H9 (cell line): ENCODE measurements at regions not wholly inside any gene's neighbourhood (a gene's known extent, or its start where the extent isn't known, plus 50 kb on each side); places are given as distances from the start of the nearest gene placed in this dataset.

Source experiments
- DNase-seq: peaks from one replicate; pipeline ENCODE4 v3.0.0-alpha.2; 2017
- H2AFZ ChIP-seq: one replicate; pipeline ENCODE4 v1.6.1; 2013; ENCODE audit warnings: mild to moderate bottlenecking, low read length, control low read depth, moderate library complexity
- H2AK5ac ChIP-seq: 2 replicates; pipeline ENCODE4 v1.6.1; 2013; ENCODE audit warnings: low read length, control low read depth, mixed read lengths; ENCODE audit not compliant: insufficient read length
- H2BK120ac ChIP-seq: one replicate; pipeline ENCODE4 v1.6.1; 2013; ENCODE audit warnings: low read depth, mild to moderate bottlenecking, low read length, control low read depth, inconsistent platforms; ENCODE audit not compliant: poor library complexity, severe bottlenecking
- H2BK12ac ChIP-seq: 2 replicates; pipeline ENCODE4 v1.6.1; 2013; ENCODE audit warnings: low read length, control low read depth, mixed read lengths, low read depth; ENCODE audit not compliant: insufficient read length
- H2BK15ac ChIP-seq: 2 replicates; pipeline ENCODE4 v1.6.1; 2013; ENCODE audit warnings: low read depth, low read length, control low read depth
- H2BK20ac ChIP-seq: one replicate; pipeline ENCODE4 v1.6.1; 2013; ENCODE audit warnings: low read depth, mild to moderate bottlenecking, low read length, control low read depth, inconsistent platforms; ENCODE audit not compliant: poor library complexity, severe bottlenecking
- H2BK5ac ChIP-seq: 2 replicates; pipeline ENCODE4 v1.6.1; 2013; ENCODE audit warnings: low read length, control low read depth, mixed read lengths; ENCODE audit not compliant: insufficient read length
- H3K14ac ChIP-seq: 2 replicates; pipeline ENCODE4 v1.6.1; 2013; ENCODE audit warnings: low read length, control low read depth; ENCODE audit not compliant: insufficient read depth
- H3K18ac ChIP-seq: 2 replicates; pipeline ENCODE4 v1.6.1; 2013; ENCODE audit warnings: low read depth, mild to moderate bottlenecking, mixed read lengths, low read length, control low read depth; ENCODE audit not compliant: insufficient read length
- H3K23ac ChIP-seq: 2 replicates; pipeline ENCODE4 v1.6.1; 2013; ENCODE audit warnings: low read length, control low read depth, mixed read lengths, low read depth; ENCODE audit not compliant: insufficient read length
- H3K23me2 ChIP-seq: 2 replicates; pipeline ENCODE4 v1.6.1; 2013; ENCODE audit warnings: low read depth, mild to moderate bottlenecking, mixed read lengths, low read length, control low read depth; ENCODE audit not compliant: insufficient read length, poor library complexity, severe bottlenecking
- H3K27ac ChIP-seq: 2 replicates; pipeline ENCODE4 v1.5.1; 2013; ENCODE audit warnings: low read length, control low read depth, mixed read lengths, low read depth; ENCODE audit not compliant: insufficient read length
- H3K27me3 ChIP-seq: 2 replicates; pipeline ENCODE4 v1.6.1; 2013; ENCODE audit warnings: low read length, control low read depth, inconsistent platforms; ENCODE audit not compliant: insufficient read depth
- H3K4ac ChIP-seq: 2 replicates; pipeline ENCODE4 v1.6.1; 2013; ENCODE audit warnings: low read depth, mild to moderate bottlenecking, control low read depth, inconsistent platforms, low read length, moderate library complexity
- H3K4me1 ChIP-seq: 2 replicates; pipeline ENCODE4 v1.6.1; 2013; ENCODE audit warnings: low read length, control low read depth, inconsistent platforms; ENCODE audit not compliant: insufficient read depth
- H3K4me2 ChIP-seq: 2 replicates; pipeline ENCODE4 v1.6.1; 2013; ENCODE audit warnings: low read length, control low read depth, mixed read lengths; ENCODE audit not compliant: insufficient read length, insufficient read depth
- H3K56ac ChIP-seq: 2 replicates; pipeline ENCODE4 v1.6.1; 2013; ENCODE audit warnings: low read depth, mild to moderate bottlenecking, mixed read lengths, low read length, control low read depth; ENCODE audit not compliant: insufficient read length
- H3K79me1 ChIP-seq: 2 replicates; pipeline ENCODE4 v1.6.1; 2013; ENCODE audit warnings: low read depth, mild to moderate bottlenecking, moderate library complexity, low read length, control low read depth, inconsistent platforms; ENCODE audit not compliant: insufficient read depth, poor library complexity, severe bottlenecking
- H3K79me2 ChIP-seq: 2 replicates; pipeline ENCODE4 v1.6.1; 2013; ENCODE audit warnings: low read length, control low read depth, inconsistent platforms; ENCODE audit not compliant: insufficient read depth
- H3K9ac ChIP-seq: 2 replicates; pipeline ENCODE4 v1.6.1; 2013; ENCODE audit warnings: low read length, control low read depth, mixed read lengths; ENCODE audit not compliant: insufficient read length; ENCODE audit errors: extremely low read depth
- H3K9me3 ChIP-seq: one replicate; pipeline ENCODE4 v1.6.1; 2013; ENCODE audit warnings: low read depth, low read length, inconsistent platforms; ENCODE audit not compliant: control insufficient read depth
- H3T11ph ChIP-seq: one replicate; pipeline ENCODE4 v1.6.1; 2013; ENCODE audit warnings: mild to moderate bottlenecking, low read length, control low read depth, inconsistent platforms
- H4K20me1 ChIP-seq: one replicate; pipeline ENCODE4 v1.6.1; 2013; ENCODE audit not compliant: control insufficient read depth, insufficient read length, insufficient read depth
- H4K5ac ChIP-seq: 2 replicates; pipeline ENCODE4 v1.6.1; 2013; ENCODE audit warnings: low read depth, mild to moderate bottlenecking, mixed read lengths, low read length, control low read depth; ENCODE audit not compliant: insufficient read length
- H4K8ac ChIP-seq: replicated peaks from 2 replicates; pipeline ENCODE4 v1.6.1; 2013; ENCODE audit warnings: low read length, control low read depth, mixed read lengths, low read depth; ENCODE audit not compliant: insufficient read length
- H4K91ac ChIP-seq: 2 replicates; pipeline ENCODE4 v1.6.1; 2013; ENCODE audit warnings: low read depth, mild to moderate bottlenecking, moderate library complexity, mixed read lengths, low read length, control low read depth; ENCODE audit not compliant: insufficient read length
- H3K27ac Mint-ChIP-seq, 3 experiments: 2 replicates in 2 of 3; 3 replicates in 1 of 3; pipeline ENCODE4 v1.8.0; 2020 to 2021; ENCODE audit warnings: mixed read lengths in 3 of 3, mild to moderate bottlenecking in 1 of 3, moderate library complexity in 1 of 3
- H3K27me3 Mint-ChIP-seq: 2 replicates; pipeline ENCODE4 v1.8.0; 2021; ENCODE audit warnings: low read depth, mild to moderate bottlenecking, moderate library complexity, mixed read lengths
- H3K36me3 Mint-ChIP-seq, 3 experiments: 2 replicates in 2 of 3; 3 replicates in 1 of 3; pipeline ENCODE4 v1.8.0; 2020 to 2021; ENCODE audit warnings: low read depth in 3 of 3, mixed read lengths in 3 of 3; ENCODE audit not compliant: insufficient read depth in 1 of 3
- H3K4me1 Mint-ChIP-seq, 2 experiments: 2 replicates each; pipeline ENCODE4 v1.8.0; 2020; ENCODE audit warnings: mixed read lengths in 2 of 2
- H3K4me3 Mint-ChIP-seq, 2 experiments: 2 replicates in 1 of 2; 3 replicates in 1 of 2; pipeline ENCODE4 v1.8.0; 2020 to 2021; ENCODE audit warnings: mild to moderate bottlenecking in 2 of 2, mixed read lengths in 2 of 2, moderate library complexity in 1 of 2
- H3K9me3 Mint-ChIP-seq, 2 experiments: 2 replicates in 1 of 2; 3 replicates in 1 of 2; pipeline ENCODE4 v1.8.0; 2020; ENCODE audit warnings: mild to moderate bottlenecking in 2 of 2, mixed read lengths in 2 of 2, moderate library complexity in 1 of 2
- WGBS: extraction: QIAGEN DNeasy Blood & Tissue Kit; methylation state at CpG from one replicate; pipeline ENCODE4 v1.1.7; 2013; ENCODE audit warnings: missing lambda C conversion rate, low lambda C conversion rate, mixed read lengths; ENCODE audit not compliant: insufficient read length; ENCODE audit errors: extremely low coverage; 5-methylcytosine and 5-hydroxymethylcytosine counted together
- TF ChIP-seq, protein P1 (sequence below): fragments of 200-600 bp; sonication (generic); conservative IDR thresholded peaks from 3 replicates; pipeline ENCODE4 v1.8.0; 2021; ENCODE audit warnings: antibody characterized with exemption, mild to moderate bottlenecking

DNA sequence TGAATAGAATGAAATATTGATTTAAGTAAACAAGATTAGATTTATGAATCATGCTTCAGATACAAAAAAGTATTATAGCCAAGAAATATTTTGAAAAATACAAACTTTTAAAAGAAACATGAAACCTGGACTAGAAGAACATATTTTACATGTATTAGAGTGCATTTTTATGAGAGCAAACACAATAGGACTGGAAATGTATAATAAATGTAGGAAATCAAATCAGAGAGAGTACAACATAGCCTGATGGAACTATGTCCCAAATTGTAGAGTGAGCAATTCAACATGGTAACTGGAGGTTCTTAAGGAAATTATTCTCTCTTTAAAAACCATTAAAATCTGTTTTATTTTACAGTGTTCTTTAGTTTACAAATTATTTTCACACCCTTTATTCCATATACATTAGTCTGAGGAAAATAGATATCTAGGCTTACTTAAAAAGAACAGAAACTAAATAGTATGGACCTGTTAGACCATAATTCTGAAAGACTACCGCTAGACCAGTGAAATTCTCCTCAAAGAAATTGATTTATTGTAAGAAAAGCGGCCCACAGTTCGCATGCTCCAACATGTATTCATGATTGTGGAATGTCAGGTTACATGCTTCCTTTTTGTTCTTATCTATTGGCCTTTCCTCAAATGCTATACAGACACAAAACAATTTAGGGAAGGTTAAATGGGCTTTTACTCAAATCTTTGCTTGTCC is 1526.5 kb upstream of the SLC10A2 start:
- H3T11ph ChIP-seq = no peak overlapping the region
- H3K4me2 ChIP-seq = no peak overlapping the region
- Mint-ChIP-seq H3K36me3 (no peaks in the 10 kb centered on the region; a peak in 1 of 7 replicates), H3K9me3 (no peaks in the 10 kb centered on the region), H3K27me3 (no peaks in the 10 kb centered on the region; the same call in 1 of the 2 replicates), H3K27ac (no peak overlapping the region), H3K4me1 (peaks cover under 1 to 2% of the 10 kb centered on the region in 2 experiments; a peak in 3 of 4 replicates), H3K4me3 (no peak overlapping the region)
- H4K20me1 ChIP-seq = no peaks in the 10 kb centered on the region
- no peaks in the 10 kb centered on the region for H3K9me3 ChIP-seq
- H2BK5ac ChIP-seq = no peak overlapping the region
- H2BK20ac ChIP-seq = no peak overlapping the region
- no peak overlapping the region for H3K4ac ChIP-seq
- H3K4me1 ChIP-seq = no peaks in the 10 kb centered on the region
- H3K27ac ChIP-seq = no peak overlapping the region
- WGBS = no CpG with 5 or more reads among the region's 3 CpGs
- H2AFZ ChIP-seq = no peak overlapping the region
- no peak overlapping the region for H2BK15ac ChIP-seq
- no peak overlapping the region for H4K8ac ChIP-seq
- H3K14ac ChIP-seq = no peak overlapping the region
- H3K9ac ChIP-seq = no peak overlapping the region
- H2BK12ac ChIP-seq = no peak overlapping the region
- H4K91ac ChIP-seq = no peak overlapping the region
- no peak overlapping the region for H4K5ac ChIP-seq
- TF ChIP-seq, protein P1, sequence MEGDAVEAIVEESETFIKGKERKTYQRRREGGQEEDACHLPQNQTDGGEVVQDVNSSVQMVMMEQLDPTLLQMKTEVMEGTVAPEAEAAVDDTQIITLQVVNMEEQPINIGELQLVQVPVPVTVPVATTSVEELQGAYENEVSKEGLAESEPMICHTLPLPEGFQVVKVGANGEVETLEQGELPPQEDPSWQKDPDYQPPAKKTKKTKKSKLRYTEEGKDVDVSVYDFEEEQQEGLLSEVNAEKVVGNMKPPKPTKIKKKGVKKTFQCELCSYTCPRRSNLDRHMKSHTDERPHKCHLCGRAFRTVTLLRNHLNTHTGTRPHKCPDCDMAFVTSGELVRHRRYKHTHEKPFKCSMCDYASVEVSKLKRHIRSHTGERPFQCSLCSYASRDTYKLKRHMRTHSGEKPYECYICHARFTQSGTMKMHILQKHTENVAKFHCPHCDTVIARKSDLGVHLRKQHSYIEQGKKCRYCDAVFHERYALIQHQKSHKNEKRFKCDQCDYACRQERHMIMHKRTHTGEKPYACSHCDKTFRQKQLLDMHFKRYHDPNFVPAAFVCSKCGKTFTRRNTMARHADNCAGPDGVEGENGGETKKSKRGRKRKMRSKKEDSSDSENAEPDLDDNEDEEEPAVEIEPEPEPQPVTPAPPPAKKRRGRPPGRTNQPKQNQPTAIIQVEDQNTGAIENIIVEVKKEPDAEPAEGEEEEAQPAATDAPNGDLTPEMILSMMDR = no peak
- no peak overlapping the region for H3K56ac ChIP-seq
- H3K79me1 ChIP-seq = no peaks in the 10 kb centered on the region
- H3K79me2 ChIP-seq = no peaks in the 10 kb centered on the region
- no peaks in the 10 kb centered on the region for H3K27me3 ChIP-seq
- H3K18ac ChIP-seq = no peak overlapping the region
- H2AK5ac ChIP-seq = no peak overlapping the region
- H3K23ac ChIP-seq = no peak overlapping the region
- H2BK120ac ChIP-seq = no peak overlapping the region
- DNase-seq = no peak
- no peaks in the 10 kb centered on the region for H3K23me2 ChIP-seq
